ENCODE measurements at regions not wholly inside any gene's neighbourhood (a gene's known extent, or its start where the extent isn't known, plus 50 kb on each side); places are given as distances from the start of the nearest gene placed in this dataset.

- no peak for DNase-seq (ENCODE audit: low spot score)
These were observed 333.7 kb downstream of the SEC14L1 start for GRCh38 chr17:77474292-77474988.

- DNase-seq (ENCODE audit: low spot score) = no peak
These were observed 334.5 kb downstream of the SEC14L1 start for GRCh38 chr17:77475016-77475976.

GRCh38 chr17:77476006-77476405 is 335.2 kb downstream of the SEC14L1 start:
- DNase-seq (ENCODE audit: low spot score) = no peak

GRCh38 chr17:77476498-77476897 is 335.7 kb downstream of the SEC14L1 start:
- DNase-seq (ENCODE audit: low spot score) = no peak

GRCh38 chr17:77476931-77477805 is 336.4 kb downstream of the SEC14L1 start:
- DNase-seq (ENCODE audit: low spot score) = no peak

GRCh38 chr17:77478281-77478680 is 337.5 kb downstream of the SEC14L1 start:
- DNase-seq (ENCODE audit: low spot score) = no peak

GRCh38 chr17:77478899-77479298 is 338.1 kb downstream of the SEC14L1 start:
- DNase-seq (ENCODE audit: low spot score) = no peak

- no peak for DNase-seq (ENCODE audit: low spot score)
These were observed 338.8 kb downstream of the SEC14L1 start for GRCh38 chr17:77479372-77480198.

- no peak for DNase-seq (ENCODE audit: low spot score)
These were observed 339.4 kb downstream of the SEC14L1 start for GRCh38 chr17:77480199-77480508.

GRCh38 chr17:77480509-77481215 is 339.9 kb downstream of the SEC14L1 start:
- no peak for DNase-seq (ENCODE audit: low spot score)

GRCh38 chr17:77481476-77482374 is 341.0 kb downstream of the SEC14L1 start:
- DNase-seq (ENCODE audit: low spot score) = no peak

- no peak for DNase-seq (ENCODE audit: low spot score)
These were observed 341.8 kb downstream of the SEC14L1 start for GRCh38 chr17:77482375-77483127.

- no peak for DNase-seq (ENCODE audit: low spot score)
These were observed 342.4 kb downstream of the SEC14L1 start for GRCh38 chr17:77483128-77483598.

- no peak for DNase-seq (ENCODE audit: low spot score)
These were observed 343.3 kb downstream of the SEC14L1 start for GRCh38 chr17:77484111-77484510.

- no peak for DNase-seq (ENCODE audit: low spot score)
These were observed 344.5 kb downstream of the SEC14L1 start for GRCh38 chr17:77485089-77485833.

GRCh38 chr17:77487211-77487629 is 346.5 kb downstream of the SEC14L1 start:
- DNase-seq (ENCODE audit: low spot score) = no peak

GRCh38 chr17:77487677-77488530 is 347.1 kb downstream of the SEC14L1 start:
- no peak for DNase-seq (ENCODE audit: low spot score)

Data from HuH-7 (cell line).